K562 (cell line): ENCODE measurements at regions not wholly inside any gene's neighbourhood (a gene's known extent, or its start where the extent isn't known, plus 50 kb on each side); places are given as distances from the start of the nearest gene placed in this dataset.
A peak's percentile ranks its signal among the peaks of the same experiment; 100 is the strongest.
"Not testable (repeated sequence)": the region's sequence is repeated elsewhere in the genome, so short reads cannot be mapped to it uniquely, and the experiment has no call there.

Source experiments
- ATAC-seq: fragments of 200-7000 bp; cut with Tn5 transposase; 3 replicates; pipeline ENCODE4 v1.9.1; 2020; ENCODE audit warnings: moderate library complexity
- BruUV-seq: library from RNA; stranded (reverse); fragments of 400-500 nt; replicated peaks from 2 replicates; lab custom pipeline; 2021; lab: Mats Ljungman, UMichigan
- CTCF ChIA-PET: fragments of 300-600 bp; formaldehyde crosslinking; extraction: SDS; loops from one replicate; lab custom pipeline; 2021; ENCODE audit warnings: low intra/inter-chr PET ratio; lab: Yijun Ruan, JAX
- POLR2A ChIA-PET: fragments of 300-600, 350-650 bp; sonication (Branson Sonifier 250); formaldehyde crosslinking; extraction: SDS; loops from one replicate; lab custom pipeline; 2021; ENCODE audit warnings: antibody characterized with exemption, inconsistent platforms; lab: Yijun Ruan, JAX
- DNase-seq, 4 experiments: peaks; one replicate each; pipeline versions ENCODE4 v3.0.0 to v3.0.0-alpha.2; 2011 to 2018; ENCODE audit warnings: low spot score in 3 of 4, mixed read lengths in 3 of 4; ENCODE audit errors: extremely low read depth in 1 of 4
- FAIRE-seq: peaks from 2 replicates; lab custom pipeline; 2011; peaks lifted over from hg19 to GRCh38; lab: Jason Lieb, UNC
- H2AFZ ChIP-seq: 2 replicates; pipeline ENCODE4 v1.6.0; 2011; ENCODE audit warnings: low read depth, low read length, control low read depth, inconsistent platforms
- H3K27ac ChIP-seq: fragments of 200-600 bp; 3 replicates; pipeline ENCODE4 v1.8.0; 2011; ENCODE audit warnings: low read depth, mild to moderate bottlenecking, control low read depth, inconsistent platforms, low read length, moderate library complexity, mixed read lengths; ENCODE audit errors: extremely low read depth
- H3K27me3 ChIP-seq, 2 experiments: fragments of 300-600 bp in 1 of 2; 2 replicates in 1 of 2; 3 replicates in 1 of 2; pipeline versions ENCODE4 v1.6.0 to v1.8.0; 2011; ENCODE audit warnings: inconsistent platforms in 2 of 2, low read length in 2 of 2, mild to moderate bottlenecking in 1 of 2, mixed read lengths in 1 of 2, moderate library complexity in 1 of 2; ENCODE audit not compliant: control insufficient read depth in 2 of 2, insufficient read depth in 2 of 2
- H3K36me3 ChIP-seq: fragments of 300-600 bp; 3 replicates; pipeline ENCODE4 v1.8.0; 2011; ENCODE audit warnings: mild to moderate bottlenecking, low read length, inconsistent platforms; ENCODE audit not compliant: control insufficient read depth, insufficient read depth
- H3K4me1 ChIP-seq, 2 experiments: fragments of 200-600 bp in 1 of 2; replicated peaks in 1 of 2; 2 replicates in 1 of 2; 3 replicates in 1 of 2; pipeline versions ENCODE4 v1.5.1 to v1.8.0; 2011; ENCODE audit warnings: inconsistent platforms in 2 of 2, low read length in 2 of 2, mild to moderate bottlenecking in 1 of 2, mixed read lengths in 1 of 2, moderate library complexity in 1 of 2; ENCODE audit not compliant: control insufficient read depth in 2 of 2, insufficient read depth in 2 of 2
- H3K4me2 ChIP-seq: 2 replicates; pipeline ENCODE4 v1.6.1; 2011; ENCODE audit warnings: low read length, control low read depth, inconsistent platforms, mixed read lengths; ENCODE audit not compliant: insufficient read depth
- H3K4me3 ChIP-seq: fragments of 200-600 bp; sonication (generic), shearing (Covaris generic); 2 replicates; pipeline ENCODE4 v1.5.1; 2016; ENCODE audit warnings: control low read depth, inconsistent platforms
- H3K79me2 ChIP-seq: fragments of 200-600 bp; 3 replicates; pipeline ENCODE4 v1.8.0; 2011; ENCODE audit warnings: low read length, inconsistent platforms; ENCODE audit not compliant: control insufficient read depth, insufficient read depth
- H3K9ac ChIP-seq, 2 experiments: 2 replicates each; pipeline versions ENCODE4 v1.6.0 to v1.6.1; 2011; ENCODE audit warnings: low read depth in 2 of 2, low read length in 2 of 2, control low read depth in 1 of 2, inconsistent platforms in 1 of 2, mild to moderate bottlenecking in 1 of 2, mixed read lengths in 1 of 2; ENCODE audit not compliant: insufficient read depth in 1 of 2
- H3K9me1 ChIP-seq: one replicate; pipeline ENCODE4 v1.6.0; 2011; ENCODE audit warnings: inconsistent platforms, mild to moderate bottlenecking, low read length, moderate library complexity; ENCODE audit not compliant: control insufficient read depth, insufficient read depth
- H3K9me3 ChIP-seq: replicated peaks from 2 replicates; pipeline ENCODE4 v1.5.1; 2011; ENCODE audit warnings: low read depth, low read length, inconsistent platforms; ENCODE audit not compliant: control insufficient read depth, insufficient read depth
- H4K20me1 ChIP-seq: replicated peaks from 2 replicates; pipeline ENCODE4 v1.6.1; 2011; ENCODE audit warnings: low read length, inconsistent platforms, mixed read lengths; ENCODE audit not compliant: control insufficient read depth, insufficient read depth
- CEBPG ChIP-seq, 3 experiments: fragments of 200-800 bp in 1 of 3; sonication (Bioruptor generic) in 1 of 3; sonication (generic) in 1 of 3; formaldehyde crosslinking in 1 of 3; IDR thresholded peaks in 2 of 3; conservative IDR thresholded peaks in 1 of 3; 2 replicates each; pipeline versions ENCODE4 v1.6.1 to v1.8.0; 2016 to 2022; ENCODE audit warnings: missing compliant biosample characterization in 2 of 3, missing genetic modification characterization in 2 of 3, mild to moderate bottlenecking in 1 of 3, missing genetic modification reagents in 1 of 3
- PKNOX1 ChIP-seq: fragments of 450-650 bp; IDR thresholded peaks from 2 replicates; pipeline ENCODE4 v1.6.1; 2016
- ZNF41 ChIP-seq: fragments of 250-450 bp; sonication (Bioruptor Pico); conservative IDR thresholded peaks from 2 replicates; pipeline ENCODE4 v1.4.0; 2020; ENCODE audit warnings: mild to moderate bottlenecking
- WGBS: fragments of 100-300 bp; shearing (Covaris generic); methylation state at CpG from one replicate; pipeline ENCODE4 v1.1.6; 2016; ENCODE audit warnings: low coverage, mixed read lengths; ENCODE audit not compliant: insufficient coverage; ENCODE audit errors: missing lambda C conversion rate; 5-methylcytosine and 5-hydroxymethylcytosine counted together
- in situ Hi-C: fragments of 300-500 bp; cut with MboI; formaldehyde crosslinking; loops from 4 replicates; pipeline ENCODE4 v1.15.0; 2018; ENCODE audit warnings: inconsistent platforms, mixed read lengths
- intact Hi-C: fragments of 100-400 bp; cut with micrococcal nuclease; formaldehyde crosslinking; loops from 2 replicates; pipeline ENCODE4 v1.14.2; 2022
- TF ChIP-seq, protein P1 (sequence below), 2 experiments: fragments of 450-650 bp in 1 of 2; sonication (generic) in 1 of 2; formaldehyde crosslinking in 1 of 2; IDR thresholded peaks in 1 of 2; conservative IDR thresholded peaks in 1 of 2; 2 replicates each; pipeline versions ENCODE4 v1.6.1 to v1.8.1; 2016 to 2023; ENCODE audit warnings: mild to moderate bottlenecking in 2 of 2, moderate library complexity in 2 of 2, inconsistent platforms in 1 of 2, missing genetic modification reagents in 1 of 2

- H3K9me1 ChIP-seq, result no peaks in the 10 kb centered on the region
- H3K27me3 ChIP-seq, result no peaks in the 10 kb centered on the region
- no peak overlapping the region for H3K4me3 ChIP-seq
- 0% methylated on average over 2 of the region's 2 CpGs for WGBS
- in situ Hi-C loops (no loop called here), intact Hi-C loops (no loop called here)
- TF ChIP-seq, protein P1, sequence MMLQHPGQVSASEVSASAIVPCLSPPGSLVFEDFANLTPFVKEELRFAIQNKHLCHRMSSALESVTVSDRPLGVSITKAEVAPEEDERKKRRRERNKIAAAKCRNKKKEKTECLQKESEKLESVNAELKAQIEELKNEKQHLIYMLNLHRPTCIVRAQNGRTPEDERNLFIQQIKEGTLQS (IDR thresholded peaks at IDR 0.05), result peak; percentile 69
- TF ChIP-seq, protein P1 (CRISPR knock-in tag; conservative IDR thresholded peaks at IDR 0.05), result no peak
- TF ChIP-seq CEBPG (CRISPR knock-in tag; IDR thresholded peaks at IDR 0.05) (no peak), CEBPG (tag; conservative IDR thresholded peaks at IDR 0.05 in 1 of 2, IDR thresholded peaks at IDR 0.05 in 1 of 2) (peak in 1 of 2 experiments; percentile 50; a peak in 2 of 4 replicates), PKNOX1 (peak; percentile 20; the same call in 1 of the 2 replicates), ZNF41 (CRISPR knock-in tag) (no peak)
- CTCF ChIA-PET, result no interaction called here
- no peak overlapping the region for H3K27ac ChIP-seq
- H4K20me1 ChIP-seq, result no peaks in the 10 kb centered on the region
- no peaks in the 10 kb centered on the region for H3K9me3 ChIP-seq
- no peak for ATAC-seq
- no peaks in the 10 kb centered on the region for H3K4me1 ChIP-seq
- no peak for FAIRE-seq
- POLR2A ChIA-PET, result no interaction called here
- H3K79me2 ChIP-seq, result no peaks in the 10 kb centered on the region
- no peak overlapping the region for H2AFZ ChIP-seq
- no peaks in the 10 kb centered on the region for H3K36me3 ChIP-seq
- no peak overlapping the region for H3K9ac ChIP-seq
- no peak overlapping the region for H3K4me2 ChIP-seq
- BruUV-seq, result no TSS peak
- no peak for DNase-seq
Observed at GRCh38 chr4:53840643-53841042, 223.8 kb downstream of the CHIC2 start.

DNA sequence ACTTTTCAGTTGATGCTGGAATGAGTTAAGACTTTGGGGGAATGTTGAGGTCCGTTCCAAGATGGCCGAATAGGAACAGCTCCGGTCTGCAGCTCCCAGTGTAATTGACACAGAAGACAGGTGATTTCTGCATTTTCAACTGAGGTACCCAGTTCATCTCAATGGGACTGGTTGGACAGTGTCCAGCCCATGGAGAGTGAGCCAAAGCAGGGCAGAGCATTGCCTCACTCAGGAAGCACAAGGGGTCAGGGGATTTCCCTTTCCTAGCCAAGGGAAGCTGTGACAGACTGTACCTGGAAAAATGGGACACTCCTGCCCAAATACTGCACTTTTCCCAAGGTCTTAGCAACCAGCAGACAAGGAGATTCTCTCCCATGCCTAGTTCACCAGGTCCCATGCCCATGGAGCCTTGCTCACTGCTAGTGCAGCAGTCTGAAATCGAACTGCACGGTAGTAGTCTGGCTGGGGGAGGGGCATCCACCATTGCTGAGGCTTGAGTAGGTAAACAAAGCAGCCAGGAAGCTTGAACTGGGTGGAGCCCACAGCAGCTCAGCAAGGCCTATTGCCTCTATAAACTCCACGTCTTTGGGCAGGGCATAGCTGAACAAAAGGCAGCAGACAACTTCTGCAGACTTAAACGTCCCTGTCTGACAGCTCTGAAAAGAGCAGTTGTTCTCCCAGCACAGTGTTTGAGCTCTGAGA, 231.0 kb downstream of the CHIC2 start:
- H3K79me2 ChIP-seq, POLR2A ChIA-PET, H3K4me2 ChIP-seq, H3K27me3 ChIP-seq, H3K36me3 ChIP-seq, H2AFZ ChIP-seq, BruUV-seq, DNase-seq, H4K20me1 ChIP-seq, CTCF ChIA-PET, H3K4me1 ChIP-seq, intact Hi-C loops, H3K4me3 ChIP-seq, H3K9me3 ChIP-seq, H3K9me1 ChIP-seq, in situ Hi-C loops, ATAC-seq, FAIRE-seq, H3K27ac ChIP-seq, H3K9ac ChIP-seq: not testable (repeated sequence)
- WGBS, result 0% methylated on average over 7 of the region's 7 CpGs
